ENCODE measurements at regions not wholly inside any gene's neighbourhood (a gene's known extent, or its start where the extent isn't known, plus 50 kb on each side); places are given as distances from the start of the nearest gene placed in this dataset.
A peak's percentile ranks its signal among the peaks of the same experiment; 100 is the strongest.

GRCh38 chrX:37287741-37288444 lies 61.3 kb upstream of the PRRG1 start:
- H3K27ac ChIP-seq, result no peak overlapping the region
- 92 to 95% (median 93%) methylated on average over 3 to 5 of the region's 5 CpGs for WGBS, 5 donors
- no peaks in the 10 kb centered on the region for H3K36me3 ChIP-seq
- TF ChIP-seq POLR2A (IDR thresholded peaks at IDR 0.05) (no peak), EP300 (IDR thresholded peaks at IDR 0.05) (no peak), POLR2AphosphoS5 (IDR thresholded peaks at IDR 0.05) (no peak)
- H3K9me3 ChIP-seq, result no peaks in the 10 kb centered on the region
- no peak overlapping the region for H3K4me3 ChIP-seq
- no peaks in the 10 kb centered on the region for H3K4me1 ChIP-seq
- intact Hi-C loops (cut with DNase I; ENCODE audit: low total_unique reads), result no loop called here
- no peaks in the 10 kb centered on the region for H3K27me3 ChIP-seq
- DNase-seq, result peak in 1 of 2 donors; percentile 16

GRCh38 chrX:37291924-37292323 lies 57.2 kb upstream of the PRRG1 start:
- Histone ChIP-seq H3K27me3 (no peaks in the 10 kb centered on the region), H3K27ac (no peak overlapping the region), H3K9me3 (peaks cover 0 to 18% (median 11%) of the 10 kb centered on the region in 4 donors), H3K36me3 (no peaks in the 10 kb centered on the region), H3K4me3 (no peak overlapping the region), H3K4me1 (no peaks in the 10 kb centered on the region)
- DNase-seq, result no peak
- no peak for TF ChIP-seq EP300 (IDR thresholded peaks at IDR 0.05)
- no peak for TF ChIP-seq POLR2AphosphoS5 (IDR thresholded peaks at IDR 0.05)
- TF ChIP-seq POLR2A (IDR thresholded peaks at IDR 0.05), result no peak
- no peak for TF ChIP-seq CTCF (IDR thresholded peaks at IDR 0.05)
- 41 to 64% (median 60%) methylated on average over 1 of the region's 1 CpG for WGBS, 5 donors
- intact Hi-C loops (cut with DNase I; ENCODE audit: low total_unique reads), result no loop called here

Measured in stomach (tissue), 8 donors.